SK-N-SH (cell line): ENCODE measurements at regions not wholly inside any gene's neighbourhood (a gene's known extent, or its start where the extent isn't known, plus 50 kb on each side); places are given as distances from the start of the nearest gene placed in this dataset.

ENCODE experiments used
- EP300 ChIP-seq, 2 experiments: IDR thresholded peaks; 2 replicates each; pipeline versions ENCODE4 v1.4.0 to v1.6.1; 2012; ENCODE audit warnings: borderline replicate concordance in 1 of 2, low read depth in 1 of 2, low read length in 1 of 2
- RAD21 ChIP-seq: IDR thresholded peaks from 2 replicates; pipeline ENCODE4 v1.6.1; 2012; ENCODE audit warnings: mild to moderate bottlenecking, low read length
- ZBTB33 ChIP-seq: IDR thresholded peaks from 2 replicates; pipeline ENCODE4 v1.4.0; 2012; ENCODE audit warnings: low read depth, borderline replicate concordance

GRCh38 chr17:73877962-73878361 lies 233.7 kb upstream of the SDK2 start:
- TF ChIP-seq RAD21 (no peak), EP300 (IDR thresholded peaks at IDR 0.05; ENCODE audit: borderline replicate concordance in 1 of 2, low read depth in 1 of 2, low read length in 1 of 2) (no peak), ZBTB33 (no peak)
